ENCODE measurements at regions not wholly inside any gene's neighbourhood (a gene's known extent, or its start where the extent isn't known, plus 50 kb on each side); places are given as distances from the start of the nearest gene placed in this dataset.
"Not testable (repeated sequence)": the region's sequence is repeated elsewhere in the genome, so short reads cannot be mapped to it uniquely, and the experiment has no call there.

- not testable (repeated sequence) for DNase-seq
These were observed 1323.6 kb upstream of the ALCAM start for GRCh38 chr3:104043001-104043543.

- no peak for DNase-seq
These were observed 1322.7 kb upstream of the ALCAM start for GRCh38 chr3:104044002-104044401.

- no peak for DNase-seq
These were observed 1300.1 kb upstream of the ALCAM start for GRCh38 chr3:104066658-104067057.

GRCh38 chr3:104069114-104069513, 1297.6 kb upstream of the ALCAM start:
- DNase-seq, result no peak

- no peak for DNase-seq
These were observed 1295.8 kb upstream of the ALCAM start for GRCh38 chr3:104070906-104071305.

GRCh38 chr3:104080088-104080626, 1286.6 kb upstream of the ALCAM start:
- no peak for DNase-seq

GRCh38 chr3:104088738-104089137, 1278.0 kb upstream of the ALCAM start:
- no peak for DNase-seq

- DNase-seq, result not testable (repeated sequence)
These were observed 1276.7 kb upstream of the ALCAM start for GRCh38 chr3:104089987-104090386.

- no peak for DNase-seq
These were observed 1265.0 kb upstream of the ALCAM start for GRCh38 chr3:104101736-104102135.

GRCh38 chr3:104102386-104102785, 1264.3 kb upstream of the ALCAM start:
- peak; percentile 20 to 55 (median 53) for DNase-seq

GRCh38 chr3:104106276-104106675, 1260.4 kb upstream of the ALCAM start:
- DNase-seq, result no peak

- no peak for DNase-seq
These were observed 1258.2 kb upstream of the ALCAM start for GRCh38 chr3:104108522-104108921.

- DNase-seq, result no peak
These were observed 1240.2 kb upstream of the ALCAM start for GRCh38 chr3:104126463-104126862.

GRCh38 chr3:104126864-104127553, 1239.7 kb upstream of the ALCAM start:
- no peak for DNase-seq

GRCh38 chr3:104127830-104128229, 1238.9 kb upstream of the ALCAM start:
- DNase-seq, result no peak

- DNase-seq, result no peak
These were observed 1233.9 kb upstream of the ALCAM start for GRCh38 chr3:104132566-104133403.

GRCh38 chr3:104133630-104134029, 1233.1 kb upstream of the ALCAM start:
- DNase-seq, result no peak

- DNase-seq, result no peak
These were observed 1229.6 kb upstream of the ALCAM start for GRCh38 chr3:104137116-104137515.

GRCh38 chr3:104145164-104145563, 1221.5 kb upstream of the ALCAM start:
- DNase-seq, result no peak

- no peak for DNase-seq
These were observed 1217.6 kb upstream of the ALCAM start for GRCh38 chr3:104149154-104149553.

- no peak for DNase-seq
These were observed 1216.0 kb upstream of the ALCAM start for GRCh38 chr3:104150724-104151123.

GRCh38 chr3:104154896-104155295, 1211.8 kb upstream of the ALCAM start:
- no peak for DNase-seq

- DNase-seq, result no peak
These were observed 1200.8 kb upstream of the ALCAM start for GRCh38 chr3:104165866-104166265.

- DNase-seq, result no peak
These were observed 1198.3 kb upstream of the ALCAM start for GRCh38 chr3:104168386-104168785.

Data from suppressor macrophage treated with lipopolysaccharide for 1 hour (primary cell).